HG03025 (cell line): ENCODE measurements at regions not wholly inside any gene's neighbourhood (a gene's known extent, or its start where the extent isn't known, plus 50 kb on each side); places are given as distances from the start of the nearest gene placed in this dataset.
"Not testable (repeated sequence)": the region's sequence is repeated elsewhere in the genome, so short reads cannot be mapped to it uniquely, and the experiment has no call there.

Experiments
- ATAC-seq: cut with Tn5 transposase; IDR thresholded peaks from one replicate; pipeline ENCODE4 v1.9.1; 2021; ENCODE audit warnings: mild to moderate bottlenecking, moderate library complexity; ENCODE audit not compliant: unreplicated experiment, low FRiP score

GRCh38 chr3:197431346-197431910, 124.3 kb downstream of the BDH1 start:
- ATAC-seq = no peak

GRCh38 chr3:197430934-197431333, 124.8 kb downstream of the BDH1 start:
- ATAC-seq = no peak

- ATAC-seq = no peak
Observed at GRCh38 chr3:197430502-197430901, 125.3 kb downstream of the BDH1 start.

- no peak for ATAC-seq
Observed at GRCh38 chr3:197428952-197429351, 126.8 kb downstream of the BDH1 start.

GRCh38 chr3:197428117-197428801, 127.5 kb downstream of the BDH1 start:
- no peak for ATAC-seq

GRCh38 chr3:197427021-197427420, 128.6 kb upstream of the DLG1 start:
- no peak for ATAC-seq

GRCh38 chr3:197426121-197426566, 127.7 kb upstream of the DLG1 start:
- ATAC-seq = no peak

GRCh38 chr3:197425485-197426120, 127.2 kb upstream of the DLG1 start:
- ATAC-seq = no peak

- ATAC-seq = no peak
Observed at GRCh38 chr3:197424674-197425484, 126.5 kb upstream of the DLG1 start.

- ATAC-seq = no peak
Observed at GRCh38 chr3:197424266-197424665, 125.9 kb upstream of the DLG1 start.

- no peak for ATAC-seq
Observed at GRCh38 chr3:197423376-197423775, 125.0 kb upstream of the DLG1 start.

- no peak for ATAC-seq
Observed at GRCh38 chr3:197422506-197422905, 124.1 kb upstream of the DLG1 start.

GRCh38 chr3:197421021-197421420, 122.6 kb upstream of the DLG1 start:
- ATAC-seq = no peak

- ATAC-seq = no peak
Observed at GRCh38 chr3:197420566-197420965, 122.2 kb upstream of the DLG1 start.

- no peak for ATAC-seq
Observed at GRCh38 chr3:197420115-197420514, 121.7 kb upstream of the DLG1 start.

GRCh38 chr3:197419696-197420095, 121.3 kb upstream of the DLG1 start:
- no peak for ATAC-seq

GRCh38 chr3:197417911-197418618, 119.7 kb upstream of the DLG1 start:
- ATAC-seq = no peak

- ATAC-seq = no peak
Observed at GRCh38 chr3:197417441-197417840, 119.0 kb upstream of the DLG1 start.

GRCh38 chr3:197411899-197412298, 113.5 kb upstream of the DLG1 start:
- ATAC-seq = not testable (repeated sequence)

- ATAC-seq = not testable (repeated sequence)
Observed at GRCh38 chr3:197410170-197410569, 111.8 kb upstream of the DLG1 start.
